HEK293 (cell line): ENCODE measurements at regions not wholly inside any gene's neighbourhood (a gene's known extent, or its start where the extent isn't known, plus 50 kb on each side); places are given as distances from the start of the nearest gene placed in this dataset.
"Not testable (repeated sequence)": the region's sequence is repeated elsewhere in the genome, so short reads cannot be mapped to it uniquely, and the experiment has no call there.

Experiments used
- CTCF ChIA-PET: fragments of 350-600 bp; formaldehyde crosslinking; extraction: SDS; loops from one replicate; lab custom pipeline; 2021; ENCODE audit warnings: antibody characterized with exemption; lab: Yijun Ruan, JAX
- POLR2A ChIA-PET: fragments of 300-600 bp; formaldehyde crosslinking; extraction: SDS; loops from one replicate; lab custom pipeline; 2020; ENCODE audit warnings: antibody characterized with exemption, inconsistent platforms; lab: Yijun Ruan, JAX
- H3K27ac ChIP-seq: fragments of 200-500 bp; sonication (Bioruptor generic); 2 replicates; pipeline ENCODE4 v1.5.1; 2014; ENCODE audit warnings: low read depth, low read length, control low read depth, inconsistent platforms; ENCODE audit errors: extremely low read depth
- H3K36me3 ChIP-seq, 2 experiments: fragments of 200-500 bp in 1 of 2; sonication (Bioruptor generic) in 1 of 2; 1 replicate in 1 of 2; 2 replicates in 1 of 2; pipeline ENCODE4 v1.5.1; 2014 to 2017; ENCODE audit warnings: inconsistent platforms in 2 of 2, low read length in 2 of 2; ENCODE audit not compliant: control insufficient read depth in 2 of 2, insufficient read depth in 1 of 2
- H3K4me1 ChIP-seq: fragments of 200-500 bp; sonication (Bioruptor generic); 2 replicates; pipeline ENCODE4 v1.5.1; 2014; ENCODE audit warnings: mild to moderate bottlenecking, low read length, inconsistent platforms; ENCODE audit not compliant: control insufficient read depth, insufficient read depth
- H3K4me3 ChIP-seq: 2 replicates; pipeline ENCODE4 v1.5.1; 2011; ENCODE audit warnings: low read depth, mild to moderate bottlenecking, control low read depth, low read length, moderate library complexity
- H3K9me3 ChIP-seq: fragments of 200-500 bp; sonication (Bioruptor generic); 2 replicates; pipeline ENCODE4 v1.5.1; 2014; ENCODE audit warnings: low read depth, low read length, inconsistent platforms; ENCODE audit not compliant: control insufficient read depth, insufficient read depth
- GLI4 ChIP-seq: fragments of 450-650 bp; formaldehyde crosslinking; IDR thresholded peaks from 2 replicates; pipeline ENCODE4 v1.5.1; 2016; ENCODE audit warnings: missing biosample characterization, missing genetic modification characterization
- GLIS1 ChIP-seq: fragments of 450-650 bp; formaldehyde crosslinking; IDR thresholded peaks from 2 replicates; pipeline ENCODE4 v1.5.1; 2016; ENCODE audit warnings: missing biosample characterization, missing genetic modification characterization
- ZEB2 ChIP-seq: fragments of 450-650 bp; formaldehyde crosslinking; IDR thresholded peaks from 2 replicates; pipeline ENCODE4 v1.5.1; 2016; ENCODE audit warnings: missing biosample characterization, missing genetic modification characterization
- ZFHX2 ChIP-seq: fragments of 450-650 bp; formaldehyde crosslinking; conservative IDR thresholded peaks from 2 replicates; pipeline ENCODE4 v1.5.1; 2016; ENCODE audit warnings: missing biosample characterization, missing genetic modification characterization
- ZNF354C ChIP-seq: fragments of 450-650 bp; formaldehyde crosslinking; IDR thresholded peaks from 2 replicates; pipeline ENCODE4 v1.5.1; 2016; ENCODE audit warnings: missing biosample characterization, missing genetic modification characterization, low read depth, borderline replicate concordance
- ZNF473 ChIP-seq: fragments of 450-650 bp; formaldehyde crosslinking; IDR thresholded peaks from 2 replicates; pipeline ENCODE4 v1.5.1; 2017; ENCODE audit warnings: missing biosample characterization, missing genetic modification characterization
- ZNF510 ChIP-seq: fragments of 450-650 bp; formaldehyde crosslinking; IDR thresholded peaks from 2 replicates; pipeline ENCODE4 v1.5.1; 2018; ENCODE audit warnings: mild to moderate bottlenecking, missing genetic modification characterization, missing biosample characterization; ENCODE audit not compliant: insufficient replicate concordance
- ZNF555 ChIP-seq: fragments of 450-650 bp; formaldehyde crosslinking; conservative IDR thresholded peaks from 2 replicates; pipeline ENCODE4 v1.5.1; 2017; ENCODE audit warnings: missing biosample characterization, mild to moderate bottlenecking, missing genetic modification characterization, inconsistent platforms
- ZNF596 ChIP-seq: fragments of 450-650 bp; IDR thresholded peaks from 2 replicates; pipeline ENCODE4 v1.5.0; 2018; ENCODE audit warnings: missing biosample characterization, mild to moderate bottlenecking, missing genetic modification characterization, moderate library complexity
- ZNF654 ChIP-seq: fragments of 450-650 bp; formaldehyde crosslinking; IDR thresholded peaks from 2 replicates; pipeline ENCODE4 v1.5.1; 2016; ENCODE audit warnings: low read depth, missing biosample characterization, missing genetic modification characterization
- ZNF670 ChIP-seq: fragments of 450-650 bp; formaldehyde crosslinking; IDR thresholded peaks from 2 replicates; pipeline ENCODE4 v1.5.1; 2016; ENCODE audit warnings: missing biosample characterization, missing genetic modification characterization, low read depth
- ZNF677 ChIP-seq: fragments of 450-650 bp; IDR thresholded peaks from 2 replicates; pipeline ENCODE4 v1.5.0; 2018; ENCODE audit warnings: missing biosample characterization, mild to moderate bottlenecking, missing genetic modification characterization, moderate library complexity
- ZNF792 ChIP-seq: fragments of 450-650 bp; formaldehyde crosslinking; IDR thresholded peaks from 2 replicates; pipeline ENCODE4 v1.5.1; 2016; ENCODE audit warnings: missing biosample characterization, missing genetic modification characterization
- TF ChIP-seq, protein P1 (sequence below): fragments of 450-650 bp; formaldehyde crosslinking; IDR thresholded peaks from 2 replicates; pipeline ENCODE4 v1.5.1; 2016; ENCODE audit warnings: missing biosample characterization, missing genetic modification characterization
- TF ChIP-seq, protein P2 (sequence below): fragments of 450-650 bp; formaldehyde crosslinking; IDR thresholded peaks from 2 replicates; pipeline ENCODE4 v1.5.1; 2016; ENCODE audit warnings: missing biosample characterization, missing genetic modification characterization
- TF ChIP-seq, protein P3 (sequence below): fragments of 450-650 bp; IDR thresholded peaks from 2 replicates; pipeline ENCODE4 v1.5.1; 2018; ENCODE audit warnings: missing biosample characterization, mild to moderate bottlenecking, missing genetic modification characterization
- TF ChIP-seq, protein P4 (sequence below): fragments of 450-650 bp; formaldehyde crosslinking; IDR thresholded peaks from 2 replicates; pipeline ENCODE4 v1.5.1; 2016; ENCODE audit warnings: missing biosample characterization, missing genetic modification characterization
- TF ChIP-seq, protein P5 (sequence below): fragments of 450-650 bp; formaldehyde crosslinking; IDR thresholded peaks from 2 replicates; pipeline ENCODE4 v1.5.1; 2017; ENCODE audit warnings: missing biosample characterization, missing genetic modification characterization

DNA sequence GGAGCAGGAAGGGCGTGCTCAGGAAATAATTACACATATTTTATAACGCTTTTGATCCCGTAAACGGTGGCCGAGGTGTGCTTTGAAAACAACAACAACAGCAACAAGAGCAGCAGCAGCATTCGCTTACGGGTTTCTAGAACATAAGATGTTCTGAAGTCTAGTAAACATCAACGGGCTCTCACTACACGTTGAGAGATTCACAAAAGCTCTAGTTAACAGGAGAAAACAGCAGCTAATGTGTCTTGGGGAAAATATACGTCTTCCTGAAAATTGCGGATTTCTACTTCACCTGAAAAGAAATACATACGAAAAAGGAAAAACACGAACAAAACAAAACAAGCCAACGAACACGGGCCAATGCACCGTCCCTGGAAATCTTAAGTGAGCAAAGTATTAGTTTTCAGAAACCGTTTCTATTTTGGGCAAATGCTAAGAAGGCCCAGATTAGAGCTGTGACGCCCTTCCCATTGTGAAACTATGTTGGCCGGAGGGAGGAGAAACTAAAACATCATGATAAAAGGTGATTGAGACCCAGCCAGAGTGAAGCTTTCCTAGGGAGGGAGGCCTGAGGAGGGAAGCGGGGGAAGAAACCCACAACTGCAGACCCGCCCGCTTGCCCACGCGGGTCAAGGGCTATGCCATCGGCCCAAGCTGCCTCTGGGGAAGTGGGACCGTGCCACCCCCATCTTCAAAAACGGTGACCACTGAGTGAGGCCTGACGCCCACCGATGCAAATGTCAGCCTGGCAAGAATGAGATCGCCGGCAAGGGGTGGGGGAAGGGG, 105.9 kb upstream of the ANKRD30BL start:
- H3K9me3 ChIP-seq, H3K4me3 ChIP-seq, POLR2A ChIA-PET, H3K36me3 ChIP-seq, H3K27ac ChIP-seq, H3K4me1 ChIP-seq: not testable (repeated sequence)
- TF ChIP-seq ZFHX2 (tag by site-specific recombination): peak; percentile 44; the same call in 1 of the 2 replicates
- CTCF ChIA-PET: interaction anchor here (0.6 to 1.0 kb wide), 3 partner anchors 381 to 836 kb away, joined by 3 to 4 read pairs (median 3); no protein-coding TSS in a partner anchor

DNA sequence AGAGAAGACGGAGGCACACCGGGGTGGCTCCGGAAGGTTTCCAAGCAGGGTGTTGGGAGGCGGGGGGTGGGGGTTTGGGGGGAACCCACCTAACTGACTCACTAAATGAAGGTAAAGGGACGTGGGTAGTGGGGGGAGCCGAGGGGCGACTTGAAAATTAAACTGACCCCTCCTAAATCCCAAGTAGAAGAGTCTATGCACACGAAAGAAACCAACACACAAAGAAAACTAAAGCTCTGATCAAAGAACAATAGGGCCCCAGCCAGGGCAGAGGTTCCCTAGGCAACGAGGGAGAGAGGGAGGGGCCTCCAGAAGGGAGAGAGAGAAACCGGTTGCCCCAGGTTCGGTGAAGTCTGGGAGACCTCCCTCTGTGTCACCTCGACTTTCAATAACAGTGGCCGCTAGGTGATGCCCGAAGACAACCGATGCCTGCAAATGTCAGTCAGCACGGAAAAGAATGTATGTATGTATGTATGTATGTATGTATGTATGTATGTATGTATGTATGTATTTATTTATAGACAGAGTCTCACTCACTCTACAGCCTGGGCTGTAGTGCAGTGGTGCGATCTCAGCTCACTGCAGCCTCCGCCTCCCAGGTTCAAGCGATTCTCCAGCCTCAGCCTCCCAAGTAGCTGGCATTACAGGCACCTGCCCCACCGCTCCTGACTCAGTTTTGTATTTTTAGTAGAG, 106.7 kb upstream of the ANKRD30BL start:
- CTCF ChIA-PET: interaction anchor here (0.6 to 0.7 kb wide), 4 partner anchors 380 to 1578 kb away, joined by 3 to 4 read pairs (median 4); no protein-coding TSS in a partner anchor
- not testable (repeated sequence) for H3K36me3 ChIP-seq, H3K4me3 ChIP-seq
- TF ChIP-seq ZNF654 (tag by site-specific recombination) (peak; percentile 83), GLIS1 (tag by site-specific recombination) (peak; percentile 42)
- TF ChIP-seq, protein P1, sequence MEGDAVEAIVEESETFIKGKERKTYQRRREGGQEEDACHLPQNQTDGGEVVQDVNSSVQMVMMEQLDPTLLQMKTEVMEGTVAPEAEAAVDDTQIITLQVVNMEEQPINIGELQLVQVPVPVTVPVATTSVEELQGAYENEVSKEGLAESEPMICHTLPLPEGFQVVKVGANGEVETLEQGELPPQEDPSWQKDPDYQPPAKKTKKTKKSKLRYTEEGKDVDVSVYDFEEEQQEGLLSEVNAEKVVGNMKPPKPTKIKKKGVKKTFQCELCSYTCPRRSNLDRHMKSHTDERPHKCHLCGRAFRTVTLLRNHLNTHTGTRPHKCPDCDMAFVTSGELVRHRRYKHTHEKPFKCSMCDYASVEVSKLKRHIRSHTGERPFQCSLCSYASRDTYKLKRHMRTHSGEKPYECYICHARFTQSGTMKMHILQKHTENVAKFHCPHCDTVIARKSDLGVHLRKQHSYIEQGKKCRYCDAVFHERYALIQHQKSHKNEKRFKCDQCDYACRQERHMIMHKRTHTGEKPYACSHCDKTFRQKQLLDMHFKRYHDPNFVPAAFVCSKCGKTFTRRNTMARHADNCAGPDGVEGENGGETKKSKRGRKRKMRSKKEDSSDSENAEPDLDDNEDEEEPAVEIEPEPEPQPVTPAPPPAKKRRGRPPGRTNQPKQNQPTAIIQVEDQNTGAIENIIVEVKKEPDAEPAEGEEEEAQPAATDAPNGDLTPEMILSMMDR (tag by site-specific recombination): peak; percentile 72
- TF ChIP-seq, all 188 proteins: peak for 3; not testable (repeated sequence) for 185
- POLR2A ChIA-PET, H3K27ac ChIP-seq, H3K4me1 ChIP-seq, H3K9me3 ChIP-seq: not testable (repeated sequence)

DNA sequence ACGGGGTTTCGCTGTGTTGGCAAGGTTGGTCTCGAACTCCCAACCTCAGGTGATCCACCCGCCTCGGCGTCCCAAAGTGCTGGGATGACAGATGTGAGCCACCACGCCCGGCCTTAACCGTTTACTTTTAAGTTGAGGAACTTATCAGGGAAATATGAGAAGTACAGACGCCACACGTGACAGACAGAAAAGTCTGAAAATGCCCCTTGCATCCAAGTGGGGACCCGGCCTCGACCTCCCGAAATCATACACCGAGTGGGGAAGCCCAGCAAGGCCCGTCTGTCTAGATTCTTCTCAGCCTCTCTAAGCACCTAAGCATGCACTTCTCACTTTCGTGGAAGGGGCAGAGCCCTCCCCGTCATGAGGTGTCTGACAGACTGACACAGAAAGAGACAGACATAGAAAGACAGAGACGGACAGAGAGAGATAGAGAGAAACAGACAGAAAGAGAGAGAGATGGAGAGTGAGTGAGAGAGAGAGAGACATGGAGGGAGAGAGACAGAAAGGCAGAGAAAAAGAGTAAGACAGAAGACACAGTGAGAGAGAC, 107.3 kb upstream of the ANKRD30BL start:
- Histone ChIP-seq H3K4me3 (no peak overlapping the region), H3K27ac (no peak overlapping the region), H3K36me3 (no peaks in the 10 kb centered on the region), H3K4me1 (no peaks in the 10 kb centered on the region), H3K9me3 (no peaks in the 10 kb centered on the region)
- ChIA-PET POLR2A (no interaction called here), CTCF (interaction anchor here (0.6 kb wide), 2 partner anchors 902 to 1578 kb away, joined by 3 to 4 read pairs; no protein-coding TSS in a partner anchor)
- TF ChIP-seq ZNF677 (tag by site-specific recombination): no peak
- no peak for TF ChIP-seq ZNF354C (tag by site-specific recombination)
- TF ChIP-seq, protein P2, sequence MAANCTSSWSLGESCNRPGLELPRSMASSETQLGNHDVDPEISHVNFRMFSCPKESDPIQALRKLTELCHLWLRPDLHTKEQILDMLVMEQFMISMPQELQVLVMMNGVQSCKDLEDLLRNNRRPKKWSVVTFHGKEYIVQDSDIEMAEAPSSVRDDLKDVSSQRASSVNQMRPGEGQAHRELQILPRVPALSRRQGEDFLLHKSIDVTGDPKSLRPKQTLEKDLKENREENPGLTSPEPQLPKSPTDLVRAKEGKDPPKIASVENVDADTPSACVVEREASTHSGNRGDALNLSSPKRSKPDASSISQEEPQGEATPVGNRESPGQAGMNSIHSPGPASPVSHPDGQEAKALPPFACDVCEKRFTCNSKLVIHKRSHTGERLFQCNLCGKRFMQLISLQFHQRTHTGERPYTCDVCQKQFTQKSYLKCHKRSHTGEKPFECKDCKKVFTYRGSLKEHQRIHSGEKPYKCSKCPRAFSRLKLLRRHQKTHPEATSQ (tag by site-specific recombination): no peak
- no peak for TF ChIP-seq ZNF473 (tag by site-specific recombination)
- TF ChIP-seq, protein P3, sequence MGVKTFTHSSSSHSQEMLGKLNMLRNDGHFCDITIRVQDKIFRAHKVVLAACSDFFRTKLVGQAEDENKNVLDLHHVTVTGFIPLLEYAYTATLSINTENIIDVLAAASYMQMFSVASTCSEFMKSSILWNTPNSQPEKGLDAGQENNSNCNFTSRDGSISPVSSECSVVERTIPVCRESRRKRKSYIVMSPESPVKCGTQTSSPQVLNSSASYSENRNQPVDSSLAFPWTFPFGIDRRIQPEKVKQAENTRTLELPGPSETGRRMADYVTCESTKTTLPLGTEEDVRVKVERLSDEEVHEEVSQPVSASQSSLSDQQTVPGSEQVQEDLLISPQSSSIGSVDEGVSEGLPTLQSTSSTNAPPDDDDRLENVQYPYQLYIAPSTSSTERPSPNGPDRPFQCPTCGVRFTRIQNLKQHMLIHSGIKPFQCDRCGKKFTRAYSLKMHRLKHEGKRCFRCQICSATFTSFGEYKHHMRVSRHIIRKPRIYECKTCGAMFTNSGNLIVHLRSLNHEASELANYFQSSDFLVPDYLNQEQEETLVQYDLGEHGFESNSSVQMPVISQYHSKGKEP (tag by site-specific recombination): no peak
- no peak for TF ChIP-seq ZNF670 (tag by site-specific recombination)
- TF ChIP-seq GLI4 (tag by site-specific recombination): no peak
- TF ChIP-seq ZNF596 (tag by site-specific recombination): no peak
- no peak for TF ChIP-seq ZNF792 (tag by site-specific recombination)
- TF ChIP-seq ZNF555 (tag by site-specific recombination): no peak
- TF ChIP-seq ZEB2 (tag by site-specific recombination): no peak
- TF ChIP-seq ZNF510 (tag by site-specific recombination): no peak
- TF ChIP-seq, protein P4, sequence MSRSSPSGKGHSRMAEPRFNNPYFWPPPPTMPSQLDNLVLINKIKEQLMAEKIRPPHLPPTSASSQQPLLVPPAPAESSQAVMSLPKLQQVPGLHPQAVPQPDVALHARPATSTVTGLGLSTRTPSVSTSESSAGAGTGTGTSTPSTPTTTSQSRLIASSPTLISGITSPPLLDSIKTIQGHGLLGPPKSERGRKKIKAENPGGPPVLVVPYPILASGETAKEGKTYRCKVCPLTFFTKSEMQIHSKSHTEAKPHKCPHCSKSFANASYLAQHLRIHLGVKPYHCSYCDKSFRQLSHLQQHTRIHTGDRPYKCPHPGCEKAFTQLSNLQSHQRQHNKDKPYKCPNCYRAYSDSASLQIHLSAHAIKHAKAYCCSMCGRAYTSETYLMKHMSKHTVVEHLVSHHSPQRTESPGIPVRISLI: no peak
- TF ChIP-seq, protein P5, sequence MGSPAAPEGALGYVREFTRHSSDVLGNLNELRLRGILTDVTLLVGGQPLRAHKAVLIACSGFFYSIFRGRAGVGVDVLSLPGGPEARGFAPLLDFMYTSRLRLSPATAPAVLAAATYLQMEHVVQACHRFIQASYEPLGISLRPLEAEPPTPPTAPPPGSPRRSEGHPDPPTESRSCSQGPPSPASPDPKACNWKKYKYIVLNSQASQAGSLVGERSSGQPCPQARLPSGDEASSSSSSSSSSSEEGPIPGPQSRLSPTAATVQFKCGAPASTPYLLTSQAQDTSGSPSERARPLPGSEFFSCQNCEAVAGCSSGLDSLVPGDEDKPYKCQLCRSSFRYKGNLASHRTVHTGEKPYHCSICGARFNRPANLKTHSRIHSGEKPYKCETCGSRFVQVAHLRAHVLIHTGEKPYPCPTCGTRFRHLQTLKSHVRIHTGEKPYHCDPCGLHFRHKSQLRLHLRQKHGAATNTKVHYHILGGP (tag by site-specific recombination): no peak
